HepG2 (cell line): ENCODE measurements at regions not wholly inside any gene's neighbourhood (a gene's known extent, or its start where the extent isn't known, plus 50 kb on each side); places are given as distances from the start of the nearest gene placed in this dataset.

ENCODE experiments used
- small RNA-seq, 3 experiments: library from RNA; depleted of rRNA; stranded (forward); fragments of <200 nt; gene quantifications; one replicate each; pipeline ENCODE3, GENCODE V24; 2012; ENCODE audit warnings: low read depth in 2 of 3, low replicate concordance in 1 of 3; ENCODE audit not compliant: insufficient read length in 3 of 3, insufficient read depth in 2 of 3

Small RNA genes lying in the stretch of these regions (small RNA-seq; reads per million reads assigned to genes)
- gene AL356321.1 (0 reads per million in 3 experiments), gene RF00402 (0 reads per million in 3 experiments)
